Hematopoietic multipotent progenitor cell treated with erythropoietin and hydrocortisone succinate and interleukin-3 and kit ligand, for 8 days (in vitro differentiated cells): ENCODE measurements at regions not wholly inside any gene's neighbourhood (a gene's known extent, or its start where the extent isn't known, plus 50 kb on each side); places are given as distances from the start of the nearest gene placed in this dataset.
"Not testable (repeated sequence)": the region's sequence is repeated elsewhere in the genome, so short reads cannot be mapped to it uniquely, and the experiment has no call there.

Experiments used
- DNase-seq: peaks from one replicate; pipeline ENCODE4 v3.0.0-alpha.2; 2015

DNA sequence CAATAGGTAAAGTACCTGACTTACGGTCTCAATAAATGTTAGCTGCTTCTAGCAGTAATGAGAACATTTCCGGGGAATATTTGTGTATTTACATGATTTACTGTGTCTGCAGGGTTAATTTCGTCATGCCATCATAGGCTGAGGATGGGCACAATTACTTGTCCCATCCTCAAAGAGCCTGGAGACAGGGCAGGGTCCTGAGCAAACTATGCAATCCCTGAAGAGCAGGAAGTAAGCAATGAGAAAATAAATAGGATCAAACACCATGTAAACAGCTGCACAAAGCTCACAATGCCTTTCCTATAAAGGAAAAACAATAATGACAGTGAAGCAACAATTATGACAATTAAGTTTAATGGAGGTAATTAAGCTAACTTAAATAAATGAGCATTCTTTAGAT is 114.6 kb upstream of the FOXQ1 start:
- no peak for DNase-seq

- no peak for DNase-seq
Observed at GRCh38 chr6:1191141-1191630, 120.7 kb upstream of the FOXQ1 start.

DNA sequence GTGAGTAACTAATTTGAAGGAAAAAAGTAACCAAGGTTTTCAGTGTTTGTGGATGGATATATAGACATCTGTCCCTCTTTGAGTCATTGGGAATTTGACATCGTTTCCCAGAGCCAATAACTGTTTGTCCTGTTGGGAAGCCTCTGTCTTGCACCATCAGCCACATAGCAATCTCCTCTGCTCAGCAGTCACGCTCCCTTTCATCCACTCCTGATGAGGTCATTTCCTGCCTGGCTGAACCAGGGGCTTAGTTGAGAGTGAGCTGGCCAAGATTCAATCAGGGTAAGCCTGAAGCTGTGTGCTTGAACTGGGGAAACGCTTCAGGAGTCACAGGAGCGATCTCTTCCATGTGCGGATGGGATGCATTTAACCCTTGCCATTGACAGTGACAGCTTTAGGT is 121.5 kb upstream of the FOXQ1 start:
- no peak for DNase-seq

GRCh38 chr6:1188199-1188598 is 123.7 kb upstream of the FOXQ1 start:
- no peak for DNase-seq

DNA sequence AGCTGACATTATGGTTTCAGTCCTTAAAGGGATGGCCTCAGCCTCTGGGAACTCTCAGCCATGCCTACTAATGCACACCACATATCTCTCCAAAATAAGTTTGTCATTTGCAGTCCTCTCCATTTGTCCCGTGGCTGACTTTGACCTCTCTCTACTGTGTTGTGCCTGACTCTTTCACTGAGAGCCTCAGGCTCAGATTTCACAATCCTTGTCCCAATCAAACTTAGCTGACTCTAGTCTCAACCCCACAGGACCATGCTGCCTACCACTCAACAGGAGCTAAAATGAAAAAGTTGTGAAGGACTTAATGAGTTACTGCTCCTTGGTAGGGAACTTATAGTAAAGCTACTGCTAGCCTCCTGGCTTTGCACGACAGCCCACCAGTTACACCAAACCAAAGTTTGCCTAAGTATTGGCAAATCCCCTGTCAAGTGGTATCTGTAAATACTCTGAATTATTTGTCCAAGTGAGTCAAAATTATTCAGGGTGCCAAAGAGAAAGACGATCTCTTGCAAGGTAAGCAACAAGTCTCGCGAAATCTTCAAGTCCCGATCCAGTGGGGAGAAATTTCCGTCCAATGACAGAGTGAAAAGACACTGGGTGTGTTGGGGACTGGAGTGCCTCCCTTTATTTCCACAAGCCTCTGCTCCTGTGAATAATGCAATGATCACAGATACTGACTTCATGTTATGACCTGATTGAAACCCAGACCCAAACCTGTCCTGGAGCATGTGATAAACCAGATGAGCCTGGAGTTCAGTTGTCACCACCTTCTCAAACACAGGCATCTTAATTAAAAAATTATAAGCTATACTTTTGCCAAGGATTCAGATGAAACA is 124.4 kb upstream of the FOXQ1 start:
- no peak for DNase-seq

- no peak for DNase-seq
Observed at GRCh38 chr6:1184318-1184717, 127.6 kb upstream of the FOXQ1 start.

DNA sequence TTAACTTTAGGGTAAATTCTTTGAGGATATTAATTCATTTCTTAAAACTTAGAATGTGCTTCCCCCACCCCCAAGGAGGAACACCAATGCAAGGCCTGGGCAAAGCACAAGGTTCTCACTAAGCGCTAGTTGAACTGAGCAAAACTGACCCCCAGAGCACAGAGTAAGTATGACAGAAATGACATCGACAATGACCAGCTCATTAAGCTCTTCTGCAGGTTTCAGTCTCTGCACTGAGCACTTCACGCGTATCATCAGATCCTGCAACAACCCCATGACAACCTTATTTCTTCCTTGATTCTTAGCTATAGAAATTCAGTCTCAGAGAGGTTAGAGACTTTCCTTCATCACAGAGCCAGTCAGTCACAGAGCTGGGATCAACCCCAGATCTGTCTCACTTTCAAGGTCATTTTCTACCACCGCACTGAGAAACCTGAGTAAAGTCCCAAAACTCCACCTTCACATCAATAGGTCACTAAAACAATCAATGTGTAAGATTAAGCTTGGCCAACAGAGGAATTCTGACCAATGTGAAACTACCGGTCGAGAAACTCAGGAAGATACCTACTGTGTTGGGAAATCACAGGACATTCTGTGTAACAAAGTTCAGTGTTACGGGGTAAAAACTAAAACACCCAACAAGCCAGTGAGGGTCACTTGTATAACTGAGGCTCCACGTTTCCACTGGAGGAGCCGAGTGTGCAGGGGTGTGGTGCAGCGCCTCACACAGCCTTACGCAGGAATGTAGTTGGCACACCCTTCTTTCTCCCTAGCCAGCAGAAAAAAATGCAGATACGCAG is 129.0 kb upstream of the FOXQ1 start:
- no peak for DNase-seq

GRCh38 chr6:1181939-1182605 is 129.8 kb upstream of the FOXQ1 start:
- no peak for DNase-seq

- no peak for DNase-seq
Observed at GRCh38 chr6:1179571-1180459, 132.1 kb upstream of the FOXQ1 start.

GRCh38 chr6:1178590-1178989 is 133.3 kb upstream of the FOXQ1 start:
- no peak for DNase-seq

GRCh38 chr6:1176567-1176966 is 135.3 kb upstream of the FOXQ1 start:
- no peak for DNase-seq

GRCh38 chr6:1175877-1176276 is 136.0 kb upstream of the FOXQ1 start:
- no peak for DNase-seq

GRCh38 chr6:1170794-1171193 is 141.1 kb upstream of the FOXQ1 start:
- no peak for DNase-seq

DNA sequence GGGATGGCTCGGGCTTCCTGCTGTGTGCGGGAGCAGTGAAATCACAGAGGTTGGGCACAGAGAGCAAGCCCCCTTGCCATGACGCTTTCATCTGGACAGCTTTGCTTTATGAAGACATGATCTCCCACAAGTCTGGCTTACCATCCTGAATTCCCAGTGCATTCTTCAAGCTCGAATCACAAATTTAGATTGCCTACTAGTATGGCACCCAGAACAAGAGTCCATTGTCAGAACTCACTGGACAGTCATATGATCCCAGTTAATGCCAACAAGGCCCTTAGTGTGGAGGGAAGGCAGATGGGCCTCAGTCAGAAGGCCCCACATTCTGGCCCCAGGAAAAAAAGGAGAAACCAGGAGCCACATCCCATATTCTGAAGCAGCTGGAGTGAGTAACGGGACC is 147.3 kb upstream of the FOXQ1 start:
- DNase-seq, result no peak

- DNase-seq, result no peak
Observed at GRCh38 chr6:1163501-1163900, 148.4 kb upstream of the FOXQ1 start.

DNA sequence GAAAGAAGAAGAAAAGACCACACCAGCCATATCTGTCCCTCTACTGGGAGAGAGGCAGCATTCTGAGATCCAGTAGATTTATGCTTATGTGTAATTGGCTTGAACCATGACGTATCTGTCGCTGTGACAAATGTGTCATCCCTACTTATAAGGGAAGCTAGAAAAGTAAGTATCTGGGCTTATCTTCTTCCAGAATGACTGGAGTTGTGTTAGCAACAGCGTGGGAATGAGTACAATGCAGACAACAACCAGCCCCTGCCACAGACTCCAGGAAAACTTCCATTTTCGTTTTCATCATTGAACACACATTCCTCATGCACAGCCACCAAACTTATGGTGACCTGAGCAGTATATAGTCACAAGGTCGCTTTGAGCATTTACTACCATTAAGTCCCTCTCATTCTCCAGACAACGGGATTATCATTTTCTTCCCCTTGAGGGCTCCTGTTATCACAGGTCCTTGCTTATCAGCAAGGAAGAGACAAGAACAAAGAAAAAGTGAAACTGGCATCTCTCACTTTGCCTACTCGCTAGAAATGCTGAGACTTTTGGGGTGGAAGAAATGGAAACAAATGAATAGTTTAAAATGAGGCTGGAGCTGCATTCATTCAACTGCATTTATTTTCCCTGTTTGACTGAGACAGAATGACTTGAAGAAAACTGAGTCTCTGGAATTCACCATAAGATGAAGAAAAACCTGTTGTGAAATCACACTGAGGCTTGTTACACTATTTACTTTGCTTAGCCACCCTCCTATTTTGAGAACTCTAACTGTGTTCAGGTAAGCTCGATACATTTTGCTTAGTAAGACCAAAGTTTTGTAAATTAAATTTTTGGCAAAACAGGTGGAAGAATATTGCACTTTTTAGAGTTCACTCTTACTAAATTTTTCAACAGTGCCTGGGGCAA is 149.3 kb upstream of the FOXQ1 start:
- DNase-seq, result no peak

- DNase-seq, result not testable (repeated sequence)
Observed at GRCh38 chr6:1156411-1156810, 155.5 kb upstream of the FOXQ1 start.

DNA sequence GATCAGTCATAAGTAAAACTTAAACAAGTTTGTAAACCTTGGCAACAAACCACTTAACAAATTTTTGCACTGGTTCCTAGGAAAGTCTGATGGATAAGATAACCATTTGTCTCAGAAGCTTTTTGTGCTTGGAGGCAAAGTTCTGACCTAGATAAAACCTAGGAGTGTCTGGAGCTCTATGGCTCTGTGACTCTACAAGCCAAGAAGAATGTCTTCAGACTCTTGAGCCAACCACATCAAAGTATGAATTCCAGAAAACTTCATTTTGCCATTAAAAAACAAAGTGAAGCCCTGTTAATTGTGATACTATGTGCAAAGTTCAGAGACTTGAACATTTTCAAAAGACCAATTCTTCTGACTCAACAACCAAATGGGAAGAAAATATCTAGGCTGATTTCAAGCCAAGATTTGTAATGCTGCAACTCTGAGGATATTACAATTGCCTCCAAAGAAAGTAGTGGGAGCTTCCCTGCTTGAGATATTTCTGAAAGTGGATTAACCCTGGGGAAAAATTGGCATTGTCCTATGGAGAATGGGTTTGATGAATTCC is 158.1 kb upstream of the FOXQ1 start:
- DNase-seq, result no peak

DNA sequence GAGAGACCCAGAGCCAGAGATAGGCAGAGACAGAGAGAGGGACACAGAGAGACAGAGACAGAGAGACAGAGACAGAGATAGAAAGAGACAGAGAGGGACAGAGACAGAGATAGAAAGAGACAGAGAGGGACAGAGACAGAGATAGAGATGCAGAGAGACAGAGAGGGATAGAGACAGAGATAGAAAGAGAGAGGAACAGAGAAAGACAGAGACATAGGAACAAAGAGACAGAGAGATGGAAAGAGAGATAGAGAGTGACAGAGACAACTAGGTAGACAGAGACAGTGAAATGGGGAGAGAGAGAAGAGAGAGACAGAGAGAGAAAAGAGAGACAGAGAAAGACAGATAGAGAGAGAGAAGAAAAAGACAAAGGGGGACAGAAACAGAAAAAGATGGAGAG is 165.4 kb upstream of the FOXQ1 start:
- DNase-seq, result no peak

GRCh38 chr6:1145768-1146218 is 166.1 kb upstream of the FOXQ1 start:
- no peak for DNase-seq
